Caki2 (cell line): ENCODE measurements at regions not wholly inside any gene's neighbourhood (a gene's known extent, or its start where the extent isn't known, plus 50 kb on each side); places are given as distances from the start of the nearest gene placed in this dataset.
"Not testable (repeated sequence)": the region's sequence is repeated elsewhere in the genome, so short reads cannot be mapped to it uniquely, and the experiment has no call there.

Source experiments
- DNase-seq: peaks from one replicate; pipeline ENCODE4 v3.0.0-alpha.2; 2015; ENCODE audit warnings: low read depth
- in situ Hi-C: cut with HindIII; loops from 2 replicates; pipeline ENCODE4 v1.10.0; 2016; ENCODE audit warnings: low sequenced_read_pairs, low pct_unique_long_range_greater_than_20kb, mixed read lengths

DNA sequence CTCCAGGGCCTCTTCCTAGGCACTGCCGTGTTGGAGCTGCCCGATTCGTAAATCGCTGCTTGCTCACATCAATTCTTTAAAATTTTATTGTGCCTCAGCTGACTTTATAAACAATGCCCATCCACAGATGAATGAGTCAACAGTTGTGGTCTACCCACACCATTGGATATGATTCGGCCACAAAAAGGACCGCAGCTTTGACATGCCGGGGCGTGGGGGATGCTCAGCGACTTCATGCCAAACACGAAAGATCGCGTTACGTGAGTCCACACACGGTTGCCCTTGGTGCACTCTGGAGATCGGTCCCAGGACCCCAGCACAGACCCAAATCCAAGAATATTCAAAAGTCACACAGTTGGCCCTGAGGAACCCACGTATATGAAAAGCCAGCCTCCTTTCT, 195.7 kb downstream of the CTTN start:
- in situ Hi-C loops = no loop called here
- no peak for DNase-seq

GRCh38 chr11:70594606-70595005, 196.3 kb downstream of the CTTN start:
- in situ Hi-C loops = no loop called here
- no peak for DNase-seq

DNA sequence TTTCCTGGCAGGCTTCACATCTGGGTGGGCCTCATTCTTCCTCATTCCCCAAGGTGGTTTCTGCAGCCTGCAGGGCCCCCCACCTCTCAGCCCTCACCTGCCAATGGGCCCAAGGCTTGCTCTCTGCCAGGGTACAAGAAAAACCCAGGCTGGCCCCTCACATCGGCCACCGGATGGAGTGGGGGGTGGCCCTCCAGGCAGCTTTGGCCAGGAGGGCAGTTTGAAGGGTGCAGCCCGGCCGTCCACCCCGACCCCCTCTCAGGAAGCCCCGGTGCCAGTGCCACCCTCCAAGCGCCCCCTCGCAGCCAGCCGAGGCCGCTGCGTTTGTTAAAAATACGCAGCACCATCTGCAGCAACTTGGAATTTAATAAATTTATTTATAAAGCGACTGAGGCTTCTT, 196.7 kb downstream of the CTTN start:
- no peak for DNase-seq
- in situ Hi-C loops = no loop called here

GRCh38 chr11:70595452-70595851, 197.1 kb downstream of the CTTN start:
- in situ Hi-C loops = no loop called here
- no peak for DNase-seq

GRCh38 chr11:70596091-70596490, 197.8 kb downstream of the CTTN start:
- in situ Hi-C loops = no loop called here

GRCh38 chr11:70597006-70597555, 198.8 kb downstream of the CTTN start:
- in situ Hi-C loops = no loop called here
- DNase-seq = no peak

More at GRCh38 chr11:70596091-70596490, 197.8 kb downstream of the CTTN start:
- DNase-seq = no peak

GRCh38 chr11:70597751-70598625, 199.7 kb downstream of the CTTN start:
- DNase-seq = no peak
- in situ Hi-C loops = no loop called here

- in situ Hi-C loops, DNase-seq: not testable (repeated sequence)
Measured at GRCh38 chr11:70600911-70601415, 202.6 kb downstream of the CTTN start.

- DNase-seq = no peak
- in situ Hi-C loops = no loop called here
Measured at GRCh38 chr11:70601861-70602538, 203.7 kb downstream of the CTTN start.

DNA sequence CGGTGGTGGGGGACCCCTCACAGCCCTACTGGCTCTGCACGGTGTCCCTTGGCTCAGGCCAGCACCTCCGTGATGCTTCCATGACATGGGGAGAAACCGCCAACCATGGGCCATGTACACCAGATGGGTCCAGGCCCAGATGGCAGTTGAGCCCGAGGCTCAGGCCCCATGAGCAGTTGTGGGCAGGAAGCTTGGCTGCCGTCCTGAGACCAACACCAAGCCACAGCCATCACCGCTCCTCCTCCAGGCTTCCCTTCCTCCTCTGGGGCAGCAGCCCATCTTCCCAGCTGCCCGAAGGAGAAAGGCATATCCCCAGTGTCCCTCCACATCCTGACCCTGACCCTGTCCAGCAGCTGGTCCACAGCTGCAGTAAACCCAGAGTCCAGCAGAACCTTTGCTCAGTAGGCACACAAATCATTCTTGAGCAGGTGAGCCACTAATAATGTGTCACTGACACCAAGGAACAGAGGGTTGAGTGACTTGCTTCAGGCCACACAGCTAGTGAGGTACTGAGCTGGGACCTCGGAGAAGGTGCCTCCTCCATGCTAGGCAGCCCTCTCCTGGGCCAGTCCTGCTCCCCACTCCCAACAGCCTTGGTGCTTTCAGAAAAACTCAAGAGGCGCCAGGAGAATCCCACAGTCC, 204.9 kb downstream of the CTTN start:
- in situ Hi-C loops = no loop called here
- no peak for DNase-seq

- in situ Hi-C loops = no loop called here
- no peak for DNase-seq
Measured at GRCh38 chr11:70603756-70604211, 205.5 kb downstream of the CTTN start.

GRCh38 chr11:70604221-70604620, 205.9 kb downstream of the CTTN start:
- no peak for DNase-seq
- in situ Hi-C loops = no loop called here

DNA sequence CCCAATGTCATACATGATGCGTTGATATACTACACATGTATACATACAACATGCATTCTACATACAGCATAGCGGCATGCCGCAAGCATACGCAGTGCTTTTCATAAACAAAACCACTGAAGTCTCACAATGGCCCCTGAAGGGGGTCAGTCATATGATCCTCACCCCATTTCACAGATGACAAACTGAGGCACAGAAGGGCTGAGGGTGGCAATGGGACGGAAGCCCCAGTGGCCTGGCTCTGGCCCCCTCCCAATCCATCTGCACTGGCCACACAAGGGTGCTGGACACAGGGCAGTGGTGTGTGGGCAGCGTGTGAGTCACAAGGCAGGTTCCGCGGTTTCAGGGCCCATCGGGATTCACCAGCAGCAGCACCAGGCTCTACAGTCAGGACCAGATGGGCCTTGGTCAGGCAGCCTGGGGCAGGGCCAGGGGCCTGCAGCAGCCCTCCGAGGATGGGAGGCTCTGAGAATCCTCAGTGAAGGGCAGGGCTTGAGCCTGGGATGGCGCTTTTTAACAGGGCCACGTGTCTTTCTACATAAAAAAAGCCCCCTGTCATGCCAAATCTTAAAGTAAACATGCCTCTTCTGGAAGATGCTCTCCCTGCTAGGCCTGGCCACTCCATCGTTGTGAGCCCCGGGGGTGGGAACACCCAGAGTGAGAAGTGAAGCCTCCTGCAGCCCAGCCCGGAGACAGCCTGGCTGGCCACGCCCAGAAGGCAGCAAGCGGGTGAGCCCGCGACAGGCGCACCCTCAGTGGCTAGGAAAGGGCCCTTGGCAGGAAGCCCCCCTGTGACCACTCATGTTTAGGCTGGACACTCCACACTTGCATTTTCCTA, 206.5 kb downstream of the CTTN start:
- in situ Hi-C loops = no loop called here
- no peak for DNase-seq

DNA sequence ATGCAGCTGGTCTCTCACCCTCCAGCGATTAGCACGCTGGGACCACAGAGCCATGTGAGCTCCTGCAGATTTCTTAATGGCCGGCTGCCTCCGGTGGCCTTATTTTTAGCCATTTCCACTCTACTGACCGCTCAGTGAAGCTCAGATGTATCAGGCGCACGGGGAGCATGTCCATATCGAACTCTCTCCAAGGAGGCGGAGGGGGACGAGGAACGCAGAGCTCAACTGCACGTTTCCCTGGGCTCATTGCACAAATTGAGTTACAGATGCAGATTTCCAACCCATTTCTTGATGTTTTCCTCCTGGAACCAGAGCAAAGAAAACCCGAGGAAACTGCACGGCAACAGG, 207.1 kb downstream of the CTTN start:
- in situ Hi-C loops = no loop called here
- DNase-seq = no peak

DNA sequence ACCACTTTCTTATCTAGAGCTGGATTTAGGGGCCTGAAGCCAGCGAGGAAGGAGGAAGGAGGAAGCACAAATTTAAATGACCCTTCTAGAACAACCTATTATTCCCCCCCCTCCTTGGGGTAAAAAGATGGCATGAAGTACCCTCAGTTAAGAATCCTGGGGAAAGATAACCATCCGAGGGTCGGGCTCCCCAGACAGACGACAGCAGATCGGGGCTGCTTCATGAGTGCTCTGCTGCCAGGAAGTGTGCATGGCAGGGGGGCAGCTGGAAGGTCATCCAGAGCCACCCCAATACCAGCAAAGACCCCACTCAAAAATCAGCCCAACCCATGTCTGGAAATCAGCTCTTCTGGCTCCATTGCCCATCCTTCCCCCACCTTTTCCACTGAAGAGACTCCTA, 207.5 kb downstream of the CTTN start:
- no peak for DNase-seq
- in situ Hi-C loops = no loop called here

DNA sequence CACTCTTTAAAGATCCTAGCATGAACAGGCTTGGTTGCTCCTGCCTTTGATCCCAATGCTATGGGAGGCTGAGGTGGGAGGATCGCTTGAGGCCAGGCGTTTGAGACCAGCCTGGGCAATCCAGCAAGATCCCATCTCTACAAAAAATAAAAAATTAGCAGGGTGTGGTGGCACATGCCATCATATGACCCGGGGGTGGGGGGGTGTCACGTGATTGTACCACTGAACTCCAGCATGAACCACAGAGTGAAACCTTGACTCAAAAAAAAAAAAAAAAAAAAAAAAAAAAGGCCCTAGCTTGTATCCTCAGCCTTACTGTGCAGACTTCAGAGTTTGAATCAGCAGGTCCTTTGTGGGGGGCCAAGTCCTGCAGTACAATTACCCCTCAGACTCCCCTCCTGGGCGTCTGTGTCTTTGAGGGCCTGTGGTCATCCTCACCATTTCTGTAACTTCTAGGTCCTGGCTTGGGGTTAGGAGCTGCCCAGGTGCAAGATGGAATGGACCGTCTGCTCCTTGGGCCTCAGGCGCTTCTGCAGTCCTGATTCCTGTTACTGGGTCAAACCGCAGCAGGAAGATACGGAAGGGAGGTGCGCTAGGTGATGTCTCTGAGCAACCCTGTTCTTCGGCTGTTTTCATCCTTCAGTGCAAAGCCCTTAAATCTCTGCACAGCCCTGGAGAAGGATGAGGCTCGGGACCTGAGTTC, 208.1 kb downstream of the CTTN start:
- in situ Hi-C loops = no loop called here

GRCh38 chr11:70606951-70607330, 208.6 kb downstream of the CTTN start:
- in situ Hi-C loops = no loop called here
- no peak for DNase-seq

More for the DNA sequence above, 208.1 kb downstream of the CTTN start:
- no peak for DNase-seq
